GM13976 (cell line): ENCODE measurements at regions not wholly inside any gene's neighbourhood (a gene's known extent, or its start where the extent isn't known, plus 50 kb on each side); places are given as distances from the start of the nearest gene placed in this dataset.

ENCODE experiments used
- DNase-seq: peaks from one replicate; pipeline ENCODE4 v3.0.0; 2012; ENCODE audit warnings: low spot score
- CTCF ChIP-seq: IDR thresholded peaks from 2 replicates; pipeline ENCODE4 v1.5.1; 2012; ENCODE audit warnings: borderline replicate concordance, mild to moderate bottlenecking; ENCODE audit not compliant: insufficient read depth; ENCODE audit errors: extremely low read depth, missing control alignments, control extremely low read depth
- in situ Hi-C: fragments of 300-500 bp; cut with MboI; formaldehyde crosslinking; loops from one replicate; pipeline ENCODE4 v1.12.0; 2022; ENCODE audit warnings: low sequenced_read_pairs, mixed read lengths, inconsistent platforms; ENCODE audit not compliant: unreplicated experiment

- no peak for DNase-seq
- in situ Hi-C loops = no loop called here
- TF ChIP-seq CTCF = no peak
Measured at GRCh38 chr9:7591501-7591900, 208.1 kb downstream of the DMAC1 start.

- in situ Hi-C loops = no loop called here
- no peak for DNase-seq
- no peak for TF ChIP-seq CTCF
Measured at GRCh38 chr9:7580568-7580967, 219.0 kb downstream of the DMAC1 start.

GRCh38 chr9:7579351-7579750, 220.2 kb downstream of the DMAC1 start:
- TF ChIP-seq CTCF = no peak
- in situ Hi-C loops = no loop called here
- no peak for DNase-seq

GRCh38 chr9:7578951-7579350, 220.6 kb downstream of the DMAC1 start:
- in situ Hi-C loops = no loop called here
- DNase-seq = no peak
- no peak for TF ChIP-seq CTCF

GRCh38 chr9:7570107-7570720, 229.4 kb downstream of the DMAC1 start:
- in situ Hi-C loops = no loop called here
- peak; percentile 79 for TF ChIP-seq CTCF
- peak; percentile 17 for DNase-seq

- in situ Hi-C loops = no loop called here
- DNase-seq = no peak
- TF ChIP-seq CTCF = no peak
Measured at GRCh38 chr9:7567687-7568086, 231.9 kb downstream of the DMAC1 start.
